ENCODE measurements at regions not wholly inside any gene's neighbourhood (a gene's known extent, or its start where the extent isn't known, plus 50 kb on each side); places are given as distances from the start of the nearest gene placed in this dataset.
"Not testable (repeated sequence)": the region's sequence is repeated elsewhere in the genome, so short reads cannot be mapped to it uniquely, and the experiment has no call there.

DNA sequence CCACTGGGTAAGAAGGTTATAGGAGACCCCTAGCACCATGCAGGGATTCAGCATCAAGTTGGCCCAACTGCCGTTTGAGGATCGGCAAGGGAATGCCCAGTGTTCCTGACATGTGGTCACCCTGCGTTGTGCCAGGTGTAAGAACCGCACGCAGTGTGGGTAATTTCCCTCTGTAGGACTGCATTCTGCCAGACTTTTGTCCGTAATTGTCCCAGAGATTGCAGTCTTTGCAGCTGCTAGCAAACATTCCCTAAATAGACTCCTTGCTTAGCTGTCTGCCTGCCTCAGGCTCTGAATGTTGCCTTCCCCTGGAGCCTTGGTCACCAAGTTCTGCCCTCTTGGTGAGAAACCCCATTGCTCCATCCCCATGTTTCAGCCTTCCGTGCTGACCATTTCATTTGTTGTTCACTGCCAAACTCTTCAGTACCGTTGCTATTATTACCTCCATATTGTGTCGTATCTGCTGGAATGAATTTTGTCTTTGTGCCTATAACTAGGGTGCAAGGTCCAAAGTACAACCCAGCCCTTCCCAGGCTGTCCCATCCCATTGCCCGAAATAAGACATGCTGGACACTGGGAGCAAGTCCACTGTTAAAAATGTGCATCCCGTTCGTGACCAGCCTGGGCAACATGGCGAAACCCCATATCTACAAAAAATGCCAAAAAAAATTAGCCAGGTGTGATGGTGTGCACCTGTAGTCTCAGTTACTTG, 53.8 kb upstream of the USP9X start:
- Mint-ChIP-seq H3K36me3 (no peaks in the 10 kb centered on the region), H3K4me3 (no peak overlapping the region), H3K27ac (no peak overlapping the region), H3K27me3 (ENCODE audit: low read depth in 3 of 3) (peaks cover 0 to 15% (median 0%) of the 10 kb centered on the region in 3 donors), H3K4me1 (no peaks in the 10 kb centered on the region), H3K9me3 (peaks cover 0 to 5% (median 0%) of the 10 kb centered on the region in 7 donors)
- peaks cover 0 to 7% of the 10 kb centered on the region in 2 donors for H3K27me3 ChIP-seq (ENCODE audit: control insufficient read depth in 2 of 2, insufficient read depth in 2 of 2, low read length in 2 of 2)
- no peak overlapping the region for H3K9ac ChIP-seq (ENCODE audit: insufficient read depth, low read length, poor library complexity, severe bottlenecking)
- no peak for TF ChIP-seq CTCF (IDR thresholded peaks at IDR 0.05)
- H4K20me1 ChIP-seq (ENCODE audit: insufficient read depth, low read length), result no peaks in the 10 kb centered on the region
- H3K4me2 ChIP-seq (replicated peaks; ENCODE audit: extremely low read depth, low read length, poor library complexity, severe bottlenecking), result no peak overlapping the region
- peaks cover 0 to 6% of the 10 kb centered on the region in 2 donors for H3K9me3 ChIP-seq (replicated peaks in 1 of 2; ENCODE audit: control insufficient read depth in 1 of 2, insufficient read depth in 1 of 2, low read length in 2 of 2)
- DNase-seq, result no peak
- H3K36me3 ChIP-seq (replicated peaks in 1 of 2; ENCODE audit: control insufficient read depth in 1 of 2, insufficient read depth in 2 of 2, low read length in 2 of 2), result no peaks in the 10 kb centered on the region
- H2AFZ ChIP-seq (ENCODE audit: insufficient read depth, low read depth, low read length, poor library complexity, severe bottlenecking), result no peak overlapping the region
- no peaks in the 10 kb centered on the region for H3K4me1 ChIP-seq (ENCODE audit: control insufficient read depth in 1 of 2, insufficient read depth in 2 of 2, low read length in 2 of 2)
- intact Hi-C loops (cut with micrococcal nuclease), result loop anchor here in 1 of 2 donors (10.0 kb wide), 1 partner anchor 53 kb away; the partner anchor contains the start of gene USP9X
- no peaks in the 10 kb centered on the region for H3K79me2 ChIP-seq (ENCODE audit: insufficient read depth, low read length)
- no peak overlapping the region for H3K4me3 ChIP-seq (replicated peaks in 1 of 3; ENCODE audit: low read depth in 2 of 3, low read length in 3 of 3)
- no peak overlapping the region for H3K27ac ChIP-seq (ENCODE audit: low read depth in 1 of 2, low read length in 2 of 2)
- 100% methylated on average over 6 of the region's 13 CpGs for WGBS (ENCODE audit: insufficient coverage)

- Histone ChIP-seq H3K79me2 (ENCODE audit: insufficient read depth, low read length) (no peaks in the 10 kb centered on the region), H3K9me3 (replicated peaks in 1 of 2; ENCODE audit: control insufficient read depth in 1 of 2, insufficient read depth in 1 of 2, low read length in 2 of 2) (peaks cover 0 to 6% of the 10 kb centered on the region in 2 donors), H3K27ac (ENCODE audit: low read depth in 1 of 2, low read length in 2 of 2) (no peak overlapping the region), H3K4me1 (ENCODE audit: control insufficient read depth in 1 of 2, insufficient read depth in 2 of 2, low read length in 2 of 2) (no peaks in the 10 kb centered on the region), H4K20me1 (ENCODE audit: insufficient read depth, low read length) (no peaks in the 10 kb centered on the region), H2AFZ (ENCODE audit: insufficient read depth, low read depth, low read length, poor library complexity, severe bottlenecking) (no peak overlapping the region), H3K9ac (ENCODE audit: insufficient read depth, low read length, poor library complexity, severe bottlenecking) (no peak overlapping the region), H3K27me3 (ENCODE audit: control insufficient read depth in 2 of 2, insufficient read depth in 2 of 2, low read length in 2 of 2) (no peaks in the 10 kb centered on the region), H3K36me3 (replicated peaks in 1 of 2; ENCODE audit: control insufficient read depth in 1 of 2, insufficient read depth in 2 of 2, low read length in 2 of 2) (no peaks in the 10 kb centered on the region), H3K4me2 (replicated peaks; ENCODE audit: extremely low read depth, low read length, poor library complexity, severe bottlenecking) (no peak overlapping the region), H3K4me3 (replicated peaks in 1 of 3; ENCODE audit: low read depth in 2 of 3, low read length in 3 of 3) (no peak overlapping the region)
- Mint-ChIP-seq H3K27ac (no peak overlapping the region), H3K36me3 (no peaks in the 10 kb centered on the region), H3K27me3 (ENCODE audit: low read depth in 3 of 3) (peaks cover 0 to 5% (median 0%) of the 10 kb centered on the region in 3 donors), H3K4me3 (no peak overlapping the region), H3K4me1 (no peaks in the 10 kb centered on the region), H3K9me3 (peaks cover 0 to 15% (median 0%) of the 10 kb centered on the region in 7 donors)
- peak in 1 of 3 donors; percentile 4 for DNase-seq
- TF ChIP-seq CTCF (IDR thresholded peaks at IDR 0.05), result no peak
- intact Hi-C loops (cut with micrococcal nuclease), result loop anchor here in 1 of 2 donors (10.0 kb wide), 1 partner anchor 52 kb away; the partner anchor contains the start of gene USP9X
Observed at GRCh38 chrX:41033299-41033698, 51.9 kb upstream of the USP9X start.

DNA sequence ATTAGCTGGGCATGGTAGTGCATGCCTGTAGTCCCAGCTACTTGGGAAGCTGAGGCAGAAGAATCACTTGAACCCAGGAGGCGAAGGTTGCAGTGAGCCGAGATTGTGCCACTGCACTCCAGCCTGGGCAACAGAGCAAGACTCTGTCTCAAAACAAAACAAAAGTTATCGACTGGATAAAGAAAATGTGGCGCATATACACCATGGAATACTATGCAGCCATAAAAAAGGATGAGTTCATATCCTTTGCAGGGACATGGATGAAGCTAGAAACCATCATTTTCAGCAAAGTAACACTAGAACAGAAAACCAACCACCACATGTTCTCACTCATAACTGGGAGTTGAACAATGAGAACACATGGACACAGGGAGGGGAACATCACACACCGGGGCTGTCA, 50.3 kb upstream of the USP9X start:
- not testable (repeated sequence) for H3K4me1 ChIP-seq (ENCODE audit: control insufficient read depth in 1 of 2, insufficient read depth in 2 of 2, low read length in 2 of 2); H3K4me2 ChIP-seq (replicated peaks; ENCODE audit: extremely low read depth, low read length, poor library complexity, severe bottlenecking); DNase-seq; H3K4me1 Mint-ChIP-seq; H3K4me3 ChIP-seq (replicated peaks in 1 of 3; ENCODE audit: low read depth in 2 of 3, low read length in 3 of 3); H2AFZ ChIP-seq (ENCODE audit: insufficient read depth, low read depth, low read length, poor library complexity, severe bottlenecking); H3K79me2 ChIP-seq (ENCODE audit: insufficient read depth, low read length); H3K4me3 Mint-ChIP-seq; H3K36me3 Mint-ChIP-seq; H3K27me3 ChIP-seq (ENCODE audit: control insufficient read depth in 2 of 2, insufficient read depth in 2 of 2, low read length in 2 of 2); H3K9ac ChIP-seq (ENCODE audit: insufficient read depth, low read length, poor library complexity, severe bottlenecking); H4K20me1 ChIP-seq (ENCODE audit: insufficient read depth, low read length); H3K36me3 ChIP-seq (replicated peaks in 1 of 2; ENCODE audit: control insufficient read depth in 1 of 2, insufficient read depth in 2 of 2, low read length in 2 of 2); H3K9me3 ChIP-seq (replicated peaks in 1 of 2; ENCODE audit: control insufficient read depth in 1 of 2, insufficient read depth in 1 of 2, low read length in 2 of 2); H3K27me3 Mint-ChIP-seq (ENCODE audit: low read depth in 3 of 3); H3K27ac ChIP-seq (ENCODE audit: low read depth in 1 of 2, low read length in 2 of 2)
- 100% methylated on average over 1 of the region's 5 CpGs for WGBS (ENCODE audit: insufficient coverage)
- peak overlapping the region in 1 of 7 donors; percentile 3 for H3K27ac Mint-ChIP-seq
- peaks cover 0 to 15% (median 0%) of the 10 kb centered on the region in 7 donors for H3K9me3 Mint-ChIP-seq
- intact Hi-C loops (cut with micrococcal nuclease), result loop anchor here in 1 of 2 donors (10.0 kb wide), 1 partner anchor 50 kb away; the partner anchor contains the start of gene USP9X
